D721Med (cell line): ENCODE measurements at regions not wholly inside any gene's neighbourhood (a gene's known extent, or its start where the extent isn't known, plus 50 kb on each side); places are given as distances from the start of the nearest gene placed in this dataset.

ENCODE experiments used
- DNase-seq: peaks from one replicate; pipeline ENCODE4 v3.0.0; 2011; ENCODE audit warnings: low spot score; ENCODE audit not compliant: insufficient read length
- FAIRE-seq: peaks from 2 replicates; lab custom pipeline; 2011; peaks lifted over from hg19 to GRCh38; lab: Jason Lieb, UNC
- CTCF ChIP-seq: IDR thresholded peaks from 2 replicates; pipeline ENCODE4 v1.5.1; 2012; ENCODE audit warnings: mild to moderate bottlenecking, control low read depth; ENCODE audit not compliant: insufficient read depth; ENCODE audit errors: missing control alignments

GRCh38 chr6:151172751-151173150 is 67.0 kb upstream of the AKAP12 start:
- DNase-seq (no peak), FAIRE-seq (no peak)
- no peak for TF ChIP-seq CTCF

- TF ChIP-seq CTCF, result no peak
- FAIRE-seq, result no peak
- no peak for DNase-seq
These were observed 63.9 kb upstream of the AKAP12 start for GRCh38 chr6:151175662-151176445.

GRCh38 chr6:151176911-151177770 is 62.6 kb upstream of the AKAP12 start:
- no peak for DNase-seq
- no peak for FAIRE-seq
- TF ChIP-seq CTCF, result no peak

GRCh38 chr6:151178373-151178772 is 61.4 kb upstream of the AKAP12 start:
- no peak for TF ChIP-seq CTCF
- DNase-seq (no peak), FAIRE-seq (no peak)

- TF ChIP-seq CTCF, result no peak
- DNase-seq, result no peak
- FAIRE-seq, result no peak
These were observed 60.4 kb upstream of the AKAP12 start for GRCh38 chr6:151179321-151179720.

GRCh38 chr6:151180330-151181048 is 59.3 kb upstream of the AKAP12 start:
- TF ChIP-seq CTCF, result no peak
- FAIRE-seq, result no peak
- no peak for DNase-seq
